ENCODE measurements at regions not wholly inside any gene's neighbourhood (a gene's known extent, or its start where the extent isn't known, plus 50 kb on each side); places are given as distances from the start of the nearest gene placed in this dataset.
"Not testable (repeated sequence)": the region's sequence is repeated elsewhere in the genome, so short reads cannot be mapped to it uniquely, and the experiment has no call there.

DNA sequence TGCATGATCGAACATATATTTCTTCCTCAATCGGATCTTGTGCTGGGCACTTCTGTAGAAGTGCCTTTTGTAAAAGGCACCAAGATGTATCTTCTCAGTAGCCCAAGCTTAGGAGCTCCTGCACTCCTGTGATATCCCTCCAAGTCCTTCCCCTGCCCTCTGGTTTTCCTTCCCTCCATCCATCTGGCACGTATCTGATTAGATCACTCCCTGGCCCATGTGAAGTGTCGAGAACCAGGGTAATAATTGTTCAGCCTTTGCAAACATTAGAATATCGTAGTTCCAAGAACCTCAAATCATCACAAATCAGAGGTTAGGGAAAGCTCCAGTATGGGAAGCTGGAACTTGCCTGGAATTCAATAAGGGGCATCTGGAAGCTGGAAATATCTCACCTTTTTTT, 221.1 kb upstream of the AUTS2 start:
- Histone ChIP-seq H4K20me1 (ENCODE audit: low read length) (no peaks in the 10 kb centered on the region), H3K79me2 (ENCODE audit: low read length) (no peaks in the 10 kb centered on the region), H3K4me2 (ENCODE audit: low read length) (no peak overlapping the region), H3K9me3 (ENCODE audit: low read length) (no peaks in the 10 kb centered on the region), H3K9me2 (replicated peaks; ENCODE audit: low read length) (no peaks in the 10 kb centered on the region), H3K36me3 (ENCODE audit: low read depth, low read length) (no peaks in the 10 kb centered on the region), H3K4me1 (ENCODE audit: insufficient read depth, low read length) (no peaks in the 10 kb centered on the region), H3K27me3 (ENCODE audit: low read length) (no peaks in the 10 kb centered on the region), H3K9ac (ENCODE audit: low read length) (no peak overlapping the region), H3F3A (ENCODE audit: low read length, unreplicated experiment) (no peaks in the 10 kb centered on the region), H2AFZ (ENCODE audit: low read length) (no peak overlapping the region), H3K4me3 (ENCODE audit: low read length) (no peak overlapping the region), H3K27ac (ENCODE audit: low read length) (no peak overlapping the region)
- POLR2A ChIA-PET (ENCODE audit: unreplicated experiment) = no interaction called here
- CTCF ChIA-PET = no interaction called here
- no peak for TF ChIP-seq EZH2phosphoT487 (IDR thresholded peaks at IDR 0.05; ENCODE audit: borderline replicate concordance, low read length)
- no peak for TF ChIP-seq EZH2 (IDR thresholded peaks at IDR 0.05; ENCODE audit: low read length, unreplicated experiment)
- TF ChIP-seq, protein P1, sequence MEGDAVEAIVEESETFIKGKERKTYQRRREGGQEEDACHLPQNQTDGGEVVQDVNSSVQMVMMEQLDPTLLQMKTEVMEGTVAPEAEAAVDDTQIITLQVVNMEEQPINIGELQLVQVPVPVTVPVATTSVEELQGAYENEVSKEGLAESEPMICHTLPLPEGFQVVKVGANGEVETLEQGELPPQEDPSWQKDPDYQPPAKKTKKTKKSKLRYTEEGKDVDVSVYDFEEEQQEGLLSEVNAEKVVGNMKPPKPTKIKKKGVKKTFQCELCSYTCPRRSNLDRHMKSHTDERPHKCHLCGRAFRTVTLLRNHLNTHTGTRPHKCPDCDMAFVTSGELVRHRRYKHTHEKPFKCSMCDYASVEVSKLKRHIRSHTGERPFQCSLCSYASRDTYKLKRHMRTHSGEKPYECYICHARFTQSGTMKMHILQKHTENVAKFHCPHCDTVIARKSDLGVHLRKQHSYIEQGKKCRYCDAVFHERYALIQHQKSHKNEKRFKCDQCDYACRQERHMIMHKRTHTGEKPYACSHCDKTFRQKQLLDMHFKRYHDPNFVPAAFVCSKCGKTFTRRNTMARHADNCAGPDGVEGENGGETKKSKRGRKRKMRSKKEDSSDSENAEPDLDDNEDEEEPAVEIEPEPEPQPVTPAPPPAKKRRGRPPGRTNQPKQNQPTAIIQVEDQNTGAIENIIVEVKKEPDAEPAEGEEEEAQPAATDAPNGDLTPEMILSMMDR (conservative IDR thresholded peaks at IDR 0.05; ENCODE audit: low read depth, low read length) = no peak
- no TSS peak for BruUV-seq (replicated peaks)
- DNase-seq (no peak), ATAC-seq (no peak)
- intact Hi-C loops (cut with micrococcal nuclease) = no loop called here

DNA sequence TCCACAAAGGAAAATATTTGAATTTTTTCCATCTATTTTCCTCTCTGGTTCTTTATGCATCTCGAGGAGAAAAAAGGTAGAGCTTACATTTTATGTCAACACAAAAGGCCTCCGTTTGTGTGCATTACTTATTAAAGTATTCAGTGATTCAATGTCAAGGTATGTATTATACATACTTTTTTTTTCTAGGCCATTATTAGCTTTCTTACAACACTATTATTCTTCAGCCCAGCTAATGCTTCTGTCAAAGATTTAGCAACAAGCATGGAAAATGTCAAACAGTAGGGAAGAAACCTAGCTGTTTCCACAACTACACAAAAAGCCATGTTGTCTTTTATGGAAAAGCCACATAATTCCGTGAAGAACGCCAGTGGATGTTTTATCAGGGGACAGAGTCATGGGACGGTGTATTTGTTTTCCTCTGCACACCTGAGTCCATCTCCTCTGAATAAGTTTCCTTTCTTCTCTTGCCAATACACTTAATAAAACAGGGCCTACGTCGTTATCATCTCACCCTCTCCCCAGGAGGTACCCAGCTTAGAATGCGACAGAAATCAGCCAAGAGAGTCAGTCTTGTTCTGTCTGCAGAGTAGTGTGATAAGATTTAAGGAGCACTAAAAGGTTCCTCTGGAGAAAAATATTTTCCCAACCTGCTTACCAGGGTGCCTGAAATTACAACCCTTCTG, 209.7 kb upstream of the AUTS2 start:
- no peaks in the 10 kb centered on the region for H3F3A ChIP-seq (ENCODE audit: low read length, unreplicated experiment)
- no TSS peak for BruUV-seq (replicated peaks)
- ChIA-PET POLR2A (ENCODE audit: unreplicated experiment) (no interaction called here), CTCF (no interaction called here)
- H2AFZ ChIP-seq (ENCODE audit: low read length) = no peak overlapping the region
- DNase-seq (no peak), ATAC-seq (no peak)
- no peak overlapping the region for H3K4me3 ChIP-seq (ENCODE audit: low read length)
- H3K9ac ChIP-seq (ENCODE audit: low read length) = no peak overlapping the region
- no peak overlapping the region for H3K4me2 ChIP-seq (ENCODE audit: low read length)
- intact Hi-C loops (cut with micrococcal nuclease) = no loop called here
- H3K27me3 ChIP-seq (ENCODE audit: low read length) = no peaks in the 10 kb centered on the region
- H3K36me3 ChIP-seq (ENCODE audit: low read depth, low read length) = no peaks in the 10 kb centered on the region
- TF ChIP-seq EZH2phosphoT487 (IDR thresholded peaks at IDR 0.05; ENCODE audit: borderline replicate concordance, low read length) (no peak), EZH2 (IDR thresholded peaks at IDR 0.05; ENCODE audit: low read length, unreplicated experiment) (no peak)
- TF ChIP-seq, protein P1 (conservative IDR thresholded peaks at IDR 0.05; ENCODE audit: low read depth, low read length) = no peak
- no peaks in the 10 kb centered on the region for H3K4me1 ChIP-seq (ENCODE audit: insufficient read depth, low read length)
- 0 out of 2 replicates have a peak, but pooled peaks cover 3% of the 10 kb centered on the region for H3K9me3 ChIP-seq (ENCODE audit: low read length)
- H3K9me2 ChIP-seq (replicated peaks; ENCODE audit: low read length) = no peaks in the 10 kb centered on the region
- H4K20me1 ChIP-seq (ENCODE audit: low read length) = no peaks in the 10 kb centered on the region
- no peak overlapping the region for H3K27ac ChIP-seq (ENCODE audit: low read length)
- H3K79me2 ChIP-seq (ENCODE audit: low read length) = no peaks in the 10 kb centered on the region

DNA sequence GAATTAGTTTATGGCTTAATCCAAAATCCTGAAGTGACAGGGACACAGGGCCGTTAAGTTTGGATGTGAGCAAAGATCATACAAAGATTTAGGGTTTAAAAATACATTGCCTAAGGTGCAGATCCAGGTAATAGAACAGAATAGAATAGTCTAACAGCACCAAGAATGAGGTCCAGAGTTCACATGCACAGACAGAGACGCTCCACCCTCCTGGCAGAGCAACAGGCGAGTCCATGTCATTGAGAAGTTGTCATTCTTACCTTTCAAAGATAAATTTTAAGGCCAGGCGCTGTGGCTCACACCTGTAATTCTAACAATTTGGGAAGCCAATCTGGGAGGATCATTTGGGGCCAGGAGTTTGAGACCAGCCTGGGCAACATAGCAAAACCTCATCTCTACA, 209.1 kb upstream of the AUTS2 start:
- H3K4me2 ChIP-seq (ENCODE audit: low read length) = no peak overlapping the region
- no peak overlapping the region for H3K9ac ChIP-seq (ENCODE audit: low read length)
- ChIA-PET CTCF (no interaction called here), POLR2A (ENCODE audit: unreplicated experiment) (no interaction called here)
- H3F3A ChIP-seq (ENCODE audit: low read length, unreplicated experiment) = no peaks in the 10 kb centered on the region
- TF ChIP-seq EZH2 (IDR thresholded peaks at IDR 0.05; ENCODE audit: low read length, unreplicated experiment) (no peak), EZH2phosphoT487 (IDR thresholded peaks at IDR 0.05; ENCODE audit: borderline replicate concordance, low read length) (no peak)
- TF ChIP-seq, protein P1 (conservative IDR thresholded peaks at IDR 0.05; ENCODE audit: low read depth, low read length) = no peak
- H3K27ac ChIP-seq (ENCODE audit: low read length) = no peak overlapping the region
- H3K4me3 ChIP-seq (ENCODE audit: low read length) = no peak overlapping the region
- no peak for ATAC-seq
- no peaks in the 10 kb centered on the region for H3K36me3 ChIP-seq (ENCODE audit: low read depth, low read length)
- intact Hi-C loops (cut with micrococcal nuclease) = no loop called here
- H3K9me3 ChIP-seq (ENCODE audit: low read length) = 0 out of 2 replicates have a peak, but pooled peaks cover 3% of the 10 kb centered on the region
- no TSS peak for BruUV-seq (replicated peaks)
- no peaks in the 10 kb centered on the region for H3K27me3 ChIP-seq (ENCODE audit: low read length)
- H4K20me1 ChIP-seq (ENCODE audit: low read length) = no peaks in the 10 kb centered on the region
- no peak for DNase-seq
- no peak overlapping the region for H2AFZ ChIP-seq (ENCODE audit: low read length)
- no peaks in the 10 kb centered on the region for H3K9me2 ChIP-seq (replicated peaks; ENCODE audit: low read length)
- H3K4me1 ChIP-seq (ENCODE audit: insufficient read depth, low read length) = no peaks in the 10 kb centered on the region
- no peaks in the 10 kb centered on the region for H3K79me2 ChIP-seq (ENCODE audit: low read length)

DNA sequence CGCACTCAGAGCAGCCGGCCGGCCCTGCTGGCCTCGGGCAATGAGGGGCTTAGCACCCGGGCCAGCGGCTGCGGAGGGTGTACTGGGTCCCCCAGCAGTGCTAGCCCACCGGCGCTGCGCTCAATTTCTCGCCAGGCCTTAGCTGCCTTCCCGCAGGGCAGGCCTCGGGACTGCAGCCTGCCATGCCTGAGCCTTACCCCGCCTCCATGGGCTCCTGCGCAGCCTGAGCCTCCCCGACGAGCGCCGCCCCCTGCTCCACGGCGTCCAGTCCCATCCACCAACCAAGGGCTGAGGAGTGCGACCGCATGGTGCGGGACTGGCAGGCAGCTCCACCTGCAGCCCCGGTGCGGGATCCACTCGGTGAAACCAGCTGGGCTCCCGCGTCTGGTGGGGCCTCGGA, 204.4 kb upstream of the AUTS2 start:
- H3K27ac ChIP-seq (ENCODE audit: low read length); H3K79me2 ChIP-seq (ENCODE audit: low read length); DNase-seq; H4K20me1 ChIP-seq (ENCODE audit: low read length); H3K27me3 ChIP-seq (ENCODE audit: low read length); H3K4me1 ChIP-seq (ENCODE audit: insufficient read depth, low read length); H3K9ac ChIP-seq (ENCODE audit: low read length); H3K9me2 ChIP-seq (replicated peaks; ENCODE audit: low read length); H3K4me2 ChIP-seq (ENCODE audit: low read length); H3K4me3 ChIP-seq (ENCODE audit: low read length); H2AFZ ChIP-seq (ENCODE audit: low read length); intact Hi-C loops (cut with micrococcal nuclease); H3K36me3 ChIP-seq (ENCODE audit: low read depth, low read length); POLR2A ChIA-PET (ENCODE audit: unreplicated experiment); BruUV-seq (replicated peaks); H3K9me3 ChIP-seq (ENCODE audit: low read length); ATAC-seq; H3F3A ChIP-seq (ENCODE audit: low read length, unreplicated experiment); CTCF ChIA-PET: not testable (repeated sequence)
